ENCODE measurements at regions not wholly inside any gene's neighbourhood (a gene's known extent, or its start where the extent isn't known, plus 50 kb on each side); places are given as distances from the start of the nearest gene placed in this dataset.

- TF ChIP-seq TARDBP (IDR thresholded peaks at IDR 0.05) = no peak
- TF ChIP-seq NFRKB (IDR thresholded peaks at IDR 0.05) = no peak
- no peak for TF ChIP-seq FOXM1 (IDR thresholded peaks at IDR 0.05; ENCODE audit: borderline replicate concordance)
Observed at GRCh38 chr14:100666851-100667250, 59.8 kb upstream of the DLK1 start.
